ENCODE measurements at regions not wholly inside any gene's neighbourhood (a gene's known extent, or its start where the extent isn't known, plus 50 kb on each side); places are given as distances from the start of the nearest gene placed in this dataset.

DNA sequence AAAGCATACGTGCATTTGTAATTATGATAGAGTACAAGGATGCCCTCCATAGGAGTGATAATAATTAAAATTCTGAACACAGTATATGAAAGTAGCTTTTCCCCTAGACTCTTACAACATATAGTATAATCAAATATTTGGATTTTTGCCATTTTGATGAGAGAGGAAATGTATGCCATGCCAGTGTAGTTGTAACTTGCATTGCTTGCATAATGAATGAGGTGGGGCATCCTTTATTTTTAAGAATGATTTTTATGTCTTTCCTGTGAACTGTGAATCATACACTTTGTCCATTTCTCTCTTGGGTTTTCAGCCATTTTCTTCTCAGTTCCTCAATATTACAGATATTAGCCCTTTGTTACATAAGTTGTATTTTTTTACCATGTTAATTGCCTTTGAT lies 197.5 kb downstream of the SCG2 start:
- no peak for DNase-seq

DNA sequence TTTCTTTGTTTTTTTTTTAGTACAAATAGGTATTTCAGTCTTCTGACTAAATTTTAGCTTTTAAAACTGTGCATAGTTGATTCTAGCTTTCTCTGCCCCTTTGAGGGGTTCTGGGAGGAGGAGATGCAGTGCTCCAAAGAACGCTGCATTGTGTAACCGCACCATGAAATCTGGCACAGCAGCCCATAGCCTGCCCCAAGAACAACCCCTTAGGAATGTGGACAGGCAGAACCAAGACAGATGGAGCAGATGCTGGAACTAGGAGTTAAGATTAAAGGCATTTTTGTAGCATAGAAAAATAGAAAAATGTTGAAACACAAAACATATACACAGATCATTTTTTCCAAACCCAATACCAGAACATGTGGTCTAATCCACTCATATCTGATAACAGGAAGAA lies 187.5 kb downstream of the SCG2 start:
- no peak for DNase-seq

DNA sequence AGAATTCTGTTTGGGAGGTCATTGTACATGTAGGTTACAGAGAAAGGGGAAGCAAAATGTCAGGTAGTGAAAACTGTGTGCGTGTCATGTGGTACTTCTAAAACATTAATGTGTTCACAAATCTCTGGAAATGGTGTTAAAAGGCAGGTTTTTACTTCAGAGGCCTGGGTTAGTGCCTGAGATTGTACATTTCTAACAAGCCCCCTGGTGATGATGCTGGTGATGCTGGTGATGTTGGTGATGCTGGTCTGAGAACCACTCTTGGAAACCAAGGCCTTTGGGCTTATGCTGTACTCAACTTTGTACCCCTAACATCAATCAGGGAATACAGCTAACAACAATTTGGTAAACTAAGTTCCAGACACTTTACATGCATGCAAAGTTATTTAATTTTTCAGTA lies 187.1 kb downstream of the SCG2 start:
- no peak for DNase-seq

DNA sequence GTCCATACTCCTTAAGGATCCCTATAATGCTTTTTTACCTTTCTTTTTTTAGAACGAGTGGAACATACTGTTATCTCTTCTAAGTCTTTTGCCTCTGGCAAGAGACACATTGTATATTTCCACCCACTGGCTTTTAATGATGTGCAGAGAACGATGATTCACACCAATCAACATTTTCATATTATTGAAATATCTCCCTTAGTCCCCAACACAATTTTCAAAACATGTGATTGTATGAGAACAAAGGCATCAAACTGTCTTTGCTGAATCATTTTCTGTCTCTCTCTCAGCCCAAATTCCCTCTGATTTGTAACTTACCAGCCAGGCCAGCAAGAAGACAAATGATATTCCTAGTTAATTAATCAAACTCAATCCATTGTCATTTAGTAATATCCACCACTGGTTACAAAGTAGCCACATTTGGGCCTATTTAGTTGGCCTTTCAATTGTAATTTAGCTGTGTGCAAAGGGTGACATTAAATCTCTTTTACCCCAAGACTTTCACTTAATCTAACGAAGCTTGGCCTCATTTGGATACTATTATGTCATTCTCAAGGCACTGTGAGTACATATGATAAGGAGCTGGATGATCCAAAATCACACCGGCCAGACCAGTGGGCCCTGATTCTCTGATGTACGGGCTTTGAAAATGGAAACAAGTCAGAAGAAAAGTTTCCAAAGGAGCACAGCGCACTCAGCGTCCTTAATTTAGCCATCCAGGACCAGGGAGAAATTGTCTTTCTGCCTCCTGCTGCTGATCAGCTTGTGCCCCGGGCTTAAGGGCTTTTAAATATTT lies 185.1 kb downstream of the SCG2 start:
- DNase-seq = no peak

DNA sequence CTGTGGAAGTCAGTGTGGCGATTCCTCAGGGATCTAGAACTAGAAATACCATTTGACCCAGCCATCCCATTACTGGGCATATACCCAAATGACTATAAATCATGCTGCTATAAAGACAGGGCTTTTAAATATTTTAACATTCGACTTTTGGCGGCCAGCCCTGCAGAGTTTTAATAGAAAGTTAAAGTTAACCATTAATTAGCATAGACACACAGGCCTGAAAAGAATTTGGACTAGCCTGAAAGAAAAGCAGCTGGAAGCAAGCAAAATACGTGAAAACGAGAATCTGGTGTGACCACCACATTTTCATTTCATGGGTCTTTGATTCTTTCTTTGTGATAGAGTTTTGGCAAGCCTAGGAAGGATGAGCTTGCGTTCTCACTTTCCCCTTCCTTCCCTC lies 184.0 kb downstream of the SCG2 start:
- no peak for DNase-seq

DNA sequence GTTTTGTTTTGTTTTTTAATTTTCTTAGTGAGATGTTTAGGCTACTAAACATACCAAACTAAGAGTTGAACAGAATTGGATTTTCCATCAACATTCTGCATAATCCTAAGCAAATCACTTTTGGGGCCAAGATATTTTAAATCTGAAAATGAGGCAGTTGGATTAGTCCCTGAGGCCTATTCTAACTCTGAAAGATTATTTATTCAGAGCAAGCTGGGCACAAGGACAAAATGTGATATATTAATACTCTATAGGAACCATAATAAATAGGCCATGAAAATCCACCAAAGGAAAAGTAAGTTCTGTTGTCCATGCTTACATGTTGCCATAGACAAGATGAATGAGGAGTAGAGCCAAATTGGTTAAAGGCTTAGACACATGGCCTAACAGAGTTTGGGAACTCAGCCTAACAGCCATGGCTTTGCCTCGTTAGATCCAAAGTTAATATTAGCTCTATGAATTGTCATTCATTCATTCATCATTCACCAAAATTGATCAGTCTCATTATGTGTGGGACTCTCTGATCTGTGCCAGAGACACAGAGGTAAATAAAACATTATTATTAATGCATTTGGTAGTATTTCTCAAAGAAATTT lies 183.5 kb downstream of the SCG2 start:
- no peak for DNase-seq

DNA sequence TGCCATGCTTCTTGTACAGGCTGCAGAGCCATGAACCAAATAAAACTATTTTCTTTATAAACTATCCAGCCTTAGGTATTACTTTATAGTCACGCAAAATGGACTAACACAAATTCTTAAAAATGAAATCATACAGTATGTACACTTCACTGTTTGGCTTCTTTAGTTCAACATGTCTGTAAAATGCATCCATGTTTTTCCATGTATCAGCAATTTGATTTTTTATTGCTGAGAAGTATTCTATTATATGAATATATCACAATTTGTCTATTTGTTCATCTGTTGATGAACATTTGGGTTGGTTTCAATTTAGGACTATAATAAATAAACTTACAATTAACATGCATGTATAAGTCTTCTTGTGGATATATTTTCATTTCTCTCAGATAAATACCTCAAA lies 182.1 kb downstream of the SCG2 start:
- DNase-seq = no peak

DNA sequence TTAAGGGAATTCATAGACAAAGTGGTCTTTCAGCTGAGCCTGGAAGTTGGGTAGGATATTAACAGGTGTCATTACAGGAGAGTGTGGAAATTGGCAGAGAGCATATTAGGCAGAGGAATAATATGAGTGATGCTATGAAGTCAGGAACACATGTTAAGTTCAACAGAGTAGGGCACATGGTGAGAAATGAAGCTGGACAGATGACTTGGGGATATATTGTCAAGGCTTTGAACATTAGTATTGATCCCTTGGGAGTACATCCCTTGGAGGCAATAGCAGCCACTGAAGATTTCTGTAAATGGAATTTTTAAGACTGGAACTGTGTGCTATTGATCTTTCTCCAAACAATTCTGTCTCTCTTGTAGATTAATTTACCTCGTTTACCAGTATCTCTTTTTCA lies 170.7 kb downstream of the SCG2 start:
- no peak for DNase-seq

DNA sequence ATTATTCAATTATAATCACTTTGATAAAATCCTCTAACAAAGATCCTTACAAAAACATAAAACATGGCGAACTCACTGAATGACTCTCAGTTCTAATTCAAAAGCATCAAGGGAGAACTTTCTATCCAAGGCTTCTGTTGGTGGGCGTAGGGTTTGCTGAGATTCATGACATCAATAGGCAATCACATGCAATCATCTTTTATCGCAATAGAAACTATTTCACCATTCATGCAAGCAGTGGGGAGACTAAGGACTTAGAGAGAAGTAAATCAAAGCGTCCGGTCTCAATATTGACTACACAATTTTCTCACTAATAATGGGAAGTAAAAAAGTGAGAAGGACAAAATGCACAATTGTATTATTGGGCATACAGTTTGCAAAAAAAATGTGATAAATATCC lies 168.7 kb downstream of the SCG2 start:
- no peak for DNase-seq

DNA sequence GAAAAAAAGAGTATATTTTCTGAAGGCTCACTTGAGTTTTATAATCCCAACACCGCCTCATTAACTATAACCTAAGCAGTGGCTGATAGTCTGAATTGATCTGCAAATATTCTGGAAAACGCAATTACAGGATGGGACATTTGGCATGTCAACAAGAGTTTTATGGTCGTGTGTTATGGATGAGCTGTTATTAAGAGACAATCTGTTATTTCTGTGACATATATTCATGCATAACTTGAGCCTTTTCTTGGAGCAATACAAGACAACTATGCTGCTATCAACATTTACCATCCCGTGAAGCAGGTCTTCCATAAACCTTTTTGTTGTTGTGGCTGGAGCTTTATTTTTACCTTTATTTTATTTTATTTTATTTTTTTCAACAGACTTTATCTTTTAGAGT lies 164.4 kb downstream of the SCG2 start:
- no peak for DNase-seq

DNA sequence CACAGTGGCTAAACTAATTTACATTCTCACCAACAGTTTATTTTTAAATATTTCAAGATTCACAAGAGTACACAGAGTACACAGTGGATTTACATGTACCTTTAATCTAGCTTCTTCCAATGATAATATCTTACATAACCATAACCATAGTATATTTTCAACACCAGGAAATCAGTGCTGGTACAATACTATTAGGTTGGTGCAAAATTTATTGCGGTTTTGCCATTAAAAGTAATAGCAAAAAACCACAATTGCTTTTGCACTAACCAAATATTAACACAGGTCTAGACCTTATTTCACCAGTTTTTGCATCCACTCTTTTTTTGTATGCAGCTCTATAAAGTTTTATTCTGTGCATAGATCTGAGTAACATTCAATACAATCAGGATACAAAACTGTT lies 163.0 kb downstream of the SCG2 start:
- DNase-seq = no peak

DNA sequence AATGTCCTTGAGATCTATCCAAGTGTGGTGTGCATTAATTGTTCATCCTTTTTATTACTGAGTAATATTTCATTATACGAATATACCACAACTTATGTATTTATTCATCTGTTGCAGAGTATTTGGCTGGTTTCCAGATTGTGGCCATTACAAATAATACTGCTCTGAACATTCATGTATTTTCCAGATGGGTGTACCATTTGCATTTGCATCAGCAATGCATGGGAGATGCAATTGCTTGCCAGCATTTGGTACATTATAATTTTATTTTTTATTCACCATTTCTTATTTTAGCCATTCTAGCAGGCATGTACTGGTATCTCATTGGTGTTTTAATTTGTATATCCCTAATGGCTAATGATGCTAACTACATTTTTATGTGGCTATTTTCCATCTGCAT lies 162.4 kb downstream of the SCG2 start:
- no peak for DNase-seq

DNA sequence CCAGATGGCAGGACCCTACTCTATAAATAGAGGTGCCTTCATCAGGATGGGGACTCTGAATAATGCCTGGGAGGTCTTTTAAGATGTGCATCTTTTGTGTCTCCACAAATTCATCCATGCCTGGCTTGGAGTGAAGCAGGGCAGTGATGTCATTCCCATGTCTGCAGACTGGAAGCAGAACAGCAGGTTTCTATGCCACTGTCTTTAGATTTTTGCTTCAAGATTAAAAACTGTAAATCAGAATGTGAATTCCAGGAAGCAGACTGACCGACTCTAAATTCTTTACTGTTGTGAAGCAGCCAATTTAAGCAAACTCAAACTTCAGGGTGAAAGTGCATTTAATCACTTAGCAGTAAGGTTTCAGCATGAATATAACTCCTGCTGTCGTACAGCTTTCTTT lies 159.3 kb downstream of the SCG2 start:
- DNase-seq = no peak

DNA sequence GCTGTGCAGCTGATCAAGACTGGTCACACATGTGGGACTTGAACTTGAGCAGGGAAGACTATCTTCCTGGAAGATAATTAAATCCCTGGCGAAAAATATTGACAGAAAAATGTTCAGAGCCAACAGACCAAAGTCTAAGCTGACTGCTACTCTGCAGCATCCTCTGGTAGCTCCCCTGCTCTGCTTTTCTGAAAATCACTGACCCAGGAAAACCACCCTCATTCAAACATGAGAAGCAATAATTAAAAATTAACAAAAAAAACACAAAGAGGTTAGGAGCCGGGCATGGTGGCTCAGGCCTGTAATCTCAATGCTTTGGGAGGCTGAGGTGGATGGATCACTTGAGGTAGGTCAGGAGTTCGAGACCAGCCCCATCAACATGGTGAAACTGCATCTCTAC lies 151.9 kb downstream of the SCG2 start:
- DNase-seq = no peak

DNA sequence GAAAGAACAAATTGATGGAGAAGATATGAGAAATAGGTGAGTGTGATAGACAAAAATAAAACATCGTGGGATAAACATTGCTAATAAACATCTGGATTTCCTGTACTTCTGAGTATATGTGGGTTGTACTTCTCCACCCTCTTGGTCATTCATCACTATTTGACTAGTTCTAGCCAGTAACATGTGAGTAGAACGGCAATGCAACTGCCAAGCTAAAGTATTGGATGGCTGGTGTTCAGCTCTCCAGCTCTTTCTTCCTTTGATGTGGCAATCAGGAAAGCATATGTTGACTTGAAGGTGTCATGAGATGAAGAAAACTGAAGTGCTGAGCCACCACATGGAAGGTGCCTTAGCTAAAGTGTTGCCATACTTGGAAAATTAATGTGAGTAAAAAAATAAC lies 144.9 kb downstream of the SCG2 start:
- no peak for DNase-seq

DNA sequence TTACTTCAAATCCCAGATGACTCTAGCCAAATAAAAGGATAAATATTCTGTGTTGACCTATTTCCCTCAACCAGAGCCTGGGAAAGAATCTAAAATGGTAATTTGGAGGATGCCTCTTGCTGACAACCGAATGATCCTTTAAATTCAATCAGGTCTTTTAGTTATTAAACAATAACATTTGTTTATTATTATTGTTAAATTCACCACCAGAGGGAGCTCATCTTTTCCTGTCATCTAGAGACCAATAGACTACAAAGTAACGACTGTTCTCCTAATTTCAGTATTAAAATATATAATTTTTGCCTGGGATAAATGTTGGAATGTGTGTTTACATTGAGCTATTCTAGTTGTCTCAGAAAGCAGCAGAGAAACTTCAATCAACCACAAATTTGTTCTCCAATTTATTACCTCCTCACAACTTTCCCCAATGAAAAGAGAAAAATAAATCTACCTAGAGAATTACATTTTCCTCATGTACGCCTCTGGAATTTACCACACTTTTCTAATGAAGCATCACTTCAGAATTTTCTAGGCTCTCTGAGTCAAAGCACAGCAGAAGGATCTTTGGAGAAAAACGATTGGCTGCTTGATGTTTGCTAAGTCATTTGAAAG lies 142.7 kb downstream of the SCG2 start:
- DNase-seq = no peak

DNA sequence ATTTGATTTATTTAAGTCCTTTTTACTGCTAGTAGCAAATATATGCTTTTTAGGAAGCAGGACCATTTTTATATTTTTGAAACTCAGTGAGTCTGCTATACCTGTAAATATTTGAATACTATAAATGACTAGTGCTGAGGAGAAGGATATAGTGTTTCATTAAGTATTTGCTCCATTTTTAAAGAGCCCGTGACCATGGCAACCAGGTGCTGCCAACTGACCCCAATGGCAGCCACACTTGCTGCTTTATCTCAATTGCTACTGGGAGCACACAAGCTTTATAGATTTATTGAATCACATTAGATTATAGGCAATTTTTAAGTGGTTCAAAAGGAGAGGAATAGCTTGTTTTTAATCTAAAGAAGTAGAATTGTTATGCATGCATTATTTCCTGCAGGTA lies 142.0 kb downstream of the SCG2 start:
- DNase-seq = no peak

DNA sequence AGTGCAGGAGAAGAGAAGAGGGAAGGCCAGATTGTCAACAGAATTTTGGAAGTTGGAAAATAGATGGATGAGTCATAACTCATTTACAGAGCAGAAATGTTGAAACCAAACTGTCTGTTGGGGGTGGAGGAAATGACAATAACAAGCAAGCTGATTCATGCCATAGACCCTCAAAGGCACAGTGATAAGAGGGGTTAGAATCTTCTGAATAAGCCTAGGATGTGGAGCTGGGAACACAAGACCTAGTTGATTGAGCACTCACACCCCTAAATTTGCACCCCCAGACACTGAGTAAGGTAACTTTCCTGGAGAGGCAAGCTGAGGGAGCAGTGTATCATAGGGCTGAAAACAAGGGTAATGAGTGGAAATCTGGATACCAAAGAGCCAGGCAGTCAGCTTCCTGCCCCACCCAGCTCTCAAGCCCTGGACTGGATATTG lies 141.4 kb downstream of the SCG2 start:
- no peak for DNase-seq

DNA sequence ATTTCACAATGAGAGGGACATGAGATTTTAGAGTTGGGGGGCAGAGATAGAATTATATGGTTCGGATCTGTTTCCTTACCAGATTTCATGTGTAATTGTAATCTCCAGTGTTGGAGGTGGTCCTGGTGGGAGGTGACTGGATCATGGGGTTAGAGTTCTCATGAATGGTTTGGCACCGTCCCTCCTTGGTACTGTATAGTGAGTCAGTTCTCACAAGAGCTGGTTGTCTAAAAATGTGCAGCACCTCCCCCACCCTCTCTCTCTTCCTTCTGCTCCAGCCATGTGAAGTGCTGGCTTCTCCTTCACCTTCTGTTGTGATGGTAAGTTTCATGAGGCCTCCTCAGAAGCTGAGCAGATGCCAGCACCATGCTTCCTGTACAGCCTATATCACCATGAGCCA lies 138.1 kb downstream of the SCG2 start:
- no peak for DNase-seq

DNA sequence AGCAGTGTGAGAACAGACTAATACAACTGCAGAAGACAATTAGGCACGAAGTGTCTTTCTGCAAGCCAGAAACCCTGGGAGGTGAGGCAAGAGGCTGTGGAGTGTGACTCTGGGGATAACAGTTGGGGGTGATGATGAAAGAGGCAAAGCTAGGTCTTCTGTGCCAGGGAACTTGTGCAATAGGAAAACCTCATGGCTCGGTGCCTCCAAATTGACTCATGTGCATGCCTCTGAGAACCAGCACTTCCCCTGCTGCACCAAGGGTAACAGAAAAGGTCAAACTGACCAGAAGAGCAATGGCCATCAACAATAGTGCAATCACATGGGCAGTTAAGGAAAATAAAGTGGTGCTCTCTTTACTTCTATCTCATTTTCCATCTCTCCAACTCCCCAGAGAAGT lies 136.4 kb downstream of the SCG2 start:
- DNase-seq = no peak

DNA sequence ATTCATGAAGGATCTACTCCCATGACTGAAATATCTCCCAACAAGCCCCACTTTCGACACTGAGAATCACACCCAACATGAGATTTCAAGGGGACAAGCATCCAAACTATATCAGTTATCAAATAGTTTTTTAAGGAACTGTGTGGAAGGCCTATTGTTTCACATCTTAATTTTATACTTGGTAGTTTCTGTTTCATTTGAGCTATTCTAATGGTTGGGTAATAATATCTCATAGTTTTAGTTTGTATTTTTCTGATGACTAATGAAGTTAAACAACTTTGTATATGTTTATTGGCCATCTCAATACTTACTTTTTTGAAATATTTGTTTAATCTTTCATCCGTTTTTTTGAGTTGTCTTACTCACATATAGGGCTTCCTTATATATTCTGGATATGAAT lies 135.0 kb downstream of the SCG2 start:
- no peak for DNase-seq

DNA sequence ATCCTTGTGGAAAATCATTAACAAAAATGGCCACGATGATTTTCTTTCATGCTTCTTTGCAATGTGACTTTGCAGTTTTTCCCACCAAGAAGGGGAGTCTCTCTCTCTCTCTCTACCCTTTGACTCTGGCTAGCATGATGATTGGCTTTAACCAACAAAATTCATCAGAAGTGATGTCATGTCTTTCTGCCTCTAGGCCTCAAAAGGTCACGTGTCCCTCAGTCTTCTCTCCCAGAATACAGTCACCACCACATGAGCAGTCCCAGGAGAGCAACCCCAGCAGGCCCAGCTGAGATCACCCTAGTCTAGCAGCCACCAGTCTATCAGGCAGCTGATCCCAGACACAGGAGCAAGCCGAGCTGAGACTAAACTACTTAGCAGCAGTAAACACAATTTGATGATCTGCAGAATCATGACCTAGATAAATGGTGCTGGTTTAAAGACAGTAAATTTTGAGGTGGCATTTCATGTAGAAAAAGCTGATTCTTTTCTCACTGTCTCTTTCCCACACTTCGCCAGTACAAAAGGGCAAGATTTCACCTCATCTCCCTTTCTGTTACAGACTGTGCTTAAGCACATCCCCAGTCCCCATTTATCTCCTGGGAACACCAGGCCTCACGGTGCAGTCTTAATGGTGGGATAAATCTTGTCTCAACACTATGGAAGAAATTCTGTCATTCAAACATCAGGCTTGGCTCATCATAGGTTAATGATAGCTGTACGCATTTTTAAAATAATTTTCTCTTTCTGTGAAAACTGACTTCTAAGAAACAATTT lies 132.7 kb downstream of the SCG2 start:
- DNase-seq = peak; percentile 92

DNA sequence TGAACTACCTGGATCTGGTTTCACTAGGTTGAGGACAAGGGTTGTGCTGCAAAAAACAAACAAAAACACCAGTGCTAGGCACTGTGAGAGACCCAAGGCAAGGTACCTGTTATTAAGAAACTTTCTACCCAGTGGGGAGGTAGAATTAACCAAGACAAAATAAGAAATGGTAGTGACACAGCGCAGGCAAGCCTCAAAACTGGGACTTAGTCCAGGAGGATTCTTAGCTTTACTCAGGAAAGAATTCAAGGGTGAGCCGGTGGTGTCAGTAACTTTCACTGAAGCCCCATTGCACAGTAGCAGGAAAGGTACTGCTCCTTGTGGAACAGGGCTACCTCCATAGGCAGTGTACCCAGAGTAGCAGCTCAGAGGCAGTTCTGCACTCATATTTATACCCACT lies 131.6 kb downstream of the SCG2 start:
- no peak for DNase-seq

DNA sequence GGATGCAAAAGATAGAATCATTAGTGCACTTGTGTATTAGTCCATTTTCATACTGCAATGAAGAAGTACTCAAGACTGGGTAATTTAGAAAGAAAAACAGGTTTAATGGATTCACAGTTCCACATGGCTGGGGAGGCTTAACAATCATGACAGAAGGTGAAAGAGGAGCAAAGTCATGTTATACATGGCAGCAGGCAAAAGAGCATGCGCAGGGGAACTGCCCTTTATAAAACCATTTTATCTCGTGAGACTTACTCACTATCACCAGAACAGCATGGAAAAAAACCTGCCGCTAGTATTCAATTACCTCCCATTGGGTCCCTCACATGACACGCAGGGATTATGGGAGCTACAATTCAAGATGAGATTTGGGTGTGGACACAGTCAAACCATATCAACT lies 129.4 kb downstream of the SCG2 start:
- no peak for DNase-seq
